ENCODE measurements at regions not wholly inside any gene's neighbourhood (a gene's known extent, or its start where the extent isn't known, plus 50 kb on each side); places are given as distances from the start of the nearest gene placed in this dataset.
A peak's percentile ranks its signal among the peaks of the same experiment; 100 is the strongest.

GRCh38 chr12:25838007-25838406 lies 120.5 kb upstream of the RASSF8 start:
- Histone ChIP-seq H3K4me3 (ENCODE audit: low read depth, low read length) (no peak overlapping the region), H3K36me3 (ENCODE audit: insufficient read depth, low read length) (no peaks in the 10 kb centered on the region), H3K79me2 (ENCODE audit: control insufficient read depth, insufficient read depth, low read length, unreplicated experiment) (no peaks in the 10 kb centered on the region), H2AFZ (ENCODE audit: low read length, unreplicated experiment) (no peak overlapping the region), H3K27me3 (ENCODE audit: insufficient read depth, low read length) (no peaks in the 10 kb centered on the region), H3K4me1 (ENCODE audit: control insufficient read depth, insufficient read depth, low read length, unreplicated experiment) (peaks cover 24% of the 10 kb centered on the region), H3K27ac (ENCODE audit: low read depth, low read length) (no peak overlapping the region)

GRCh38 chr12:25839470-25839869 lies 119.0 kb upstream of the RASSF8 start:
- H3K36me3 ChIP-seq (ENCODE audit: insufficient read depth, low read length), result no peaks in the 10 kb centered on the region
- H2AFZ ChIP-seq (ENCODE audit: low read length, unreplicated experiment), result peak overlapping the region; percentile 70
- H3K27me3 ChIP-seq (ENCODE audit: insufficient read depth, low read length), result no peaks in the 10 kb centered on the region
- H3K4me3 ChIP-seq (ENCODE audit: low read depth, low read length), result 0 out of 2 replicates have a peak overlapping the region, but pooled peaks have one; percentile 19
- peaks cover 24% of the 10 kb centered on the region for H3K4me1 ChIP-seq (ENCODE audit: control insufficient read depth, insufficient read depth, low read length, unreplicated experiment)
- H3K79me2 ChIP-seq (ENCODE audit: control insufficient read depth, insufficient read depth, low read length, unreplicated experiment), result no peaks in the 10 kb centered on the region
- H3K27ac ChIP-seq (ENCODE audit: low read depth, low read length), result peak overlapping the region; percentile 52

- no peak overlapping the region for H3K4me3 ChIP-seq (ENCODE audit: low read depth, low read length)
- H2AFZ ChIP-seq (ENCODE audit: low read length, unreplicated experiment), result no peak overlapping the region
- no peaks in the 10 kb centered on the region for H3K79me2 ChIP-seq (ENCODE audit: control insufficient read depth, insufficient read depth, low read length, unreplicated experiment)
- no peaks in the 10 kb centered on the region for H3K36me3 ChIP-seq (ENCODE audit: insufficient read depth, low read length)
- peaks cover 24% of the 10 kb centered on the region for H3K4me1 ChIP-seq (ENCODE audit: control insufficient read depth, insufficient read depth, low read length, unreplicated experiment)
- no peaks in the 10 kb centered on the region for H3K27me3 ChIP-seq (ENCODE audit: insufficient read depth, low read length)
- H3K27ac ChIP-seq (ENCODE audit: low read depth, low read length), result peak overlapping the region; percentile 52; the same call in 1 of the 2 replicates
These were observed 117.6 kb upstream of the RASSF8 start for GRCh38 chr12:25840678-25841465.

GRCh38 chr12:25842254-25842653 lies 116.2 kb upstream of the RASSF8 start:
- no peaks in the 10 kb centered on the region for H3K27me3 ChIP-seq (ENCODE audit: insufficient read depth, low read length)
- no peak overlapping the region for H3K27ac ChIP-seq (ENCODE audit: low read depth, low read length)
- no peak overlapping the region for H3K4me3 ChIP-seq (ENCODE audit: low read depth, low read length)
- no peaks in the 10 kb centered on the region for H3K79me2 ChIP-seq (ENCODE audit: control insufficient read depth, insufficient read depth, low read length, unreplicated experiment)
- peaks cover 24% of the 10 kb centered on the region for H3K4me1 ChIP-seq (ENCODE audit: control insufficient read depth, insufficient read depth, low read length, unreplicated experiment)
- H2AFZ ChIP-seq (ENCODE audit: low read length, unreplicated experiment), result no peak overlapping the region
- H3K36me3 ChIP-seq (ENCODE audit: insufficient read depth, low read length), result no peaks in the 10 kb centered on the region

- Histone ChIP-seq H3K4me1 (ENCODE audit: control insufficient read depth, insufficient read depth, low read length, unreplicated experiment) (peaks cover 23% of the 10 kb centered on the region), H3K36me3 (ENCODE audit: insufficient read depth, low read length) (no peaks in the 10 kb centered on the region), H3K27me3 (ENCODE audit: insufficient read depth, low read length) (no peaks in the 10 kb centered on the region), H3K4me3 (ENCODE audit: low read depth, low read length) (no peak overlapping the region), H2AFZ (ENCODE audit: low read length, unreplicated experiment) (no peak overlapping the region), H3K27ac (ENCODE audit: low read depth, low read length) (no peak overlapping the region), H3K79me2 (ENCODE audit: control insufficient read depth, insufficient read depth, low read length, unreplicated experiment) (no peaks in the 10 kb centered on the region)
These were observed 114.5 kb upstream of the RASSF8 start for GRCh38 chr12:25843976-25844375.

- no peaks in the 10 kb centered on the region for H3K79me2 ChIP-seq (ENCODE audit: control insufficient read depth, insufficient read depth, low read length, unreplicated experiment)
- no peaks in the 10 kb centered on the region for H3K36me3 ChIP-seq (ENCODE audit: insufficient read depth, low read length)
- no peak overlapping the region for H3K4me3 ChIP-seq (ENCODE audit: low read depth, low read length)
- H3K4me1 ChIP-seq (ENCODE audit: control insufficient read depth, insufficient read depth, low read length, unreplicated experiment), result peaks cover 9% of the 10 kb centered on the region
- H2AFZ ChIP-seq (ENCODE audit: low read length, unreplicated experiment), result no peak overlapping the region
- H3K27me3 ChIP-seq (ENCODE audit: insufficient read depth, low read length), result no peaks in the 10 kb centered on the region
- H3K27ac ChIP-seq (ENCODE audit: low read depth, low read length), result no peak overlapping the region
These were observed 113.1 kb upstream of the RASSF8 start for GRCh38 chr12:25845415-25845814.

- Histone ChIP-seq H3K27ac (ENCODE audit: low read depth, low read length) (no peak overlapping the region), H3K36me3 (ENCODE audit: insufficient read depth, low read length) (no peaks in the 10 kb centered on the region), H3K4me1 (ENCODE audit: control insufficient read depth, insufficient read depth, low read length, unreplicated experiment) (peaks cover 4% of the 10 kb centered on the region), H3K79me2 (ENCODE audit: control insufficient read depth, insufficient read depth, low read length, unreplicated experiment) (no peaks in the 10 kb centered on the region), H2AFZ (ENCODE audit: low read length, unreplicated experiment) (no peak overlapping the region), H3K27me3 (ENCODE audit: insufficient read depth, low read length) (no peaks in the 10 kb centered on the region), H3K4me3 (ENCODE audit: low read depth, low read length) (no peak overlapping the region)
These were observed 105.7 kb upstream of the RASSF8 start for GRCh38 chr12:25852792-25853191.

- no peak overlapping the region for H2AFZ ChIP-seq (ENCODE audit: low read length, unreplicated experiment)
- H3K36me3 ChIP-seq (ENCODE audit: insufficient read depth, low read length), result no peaks in the 10 kb centered on the region
- H3K27ac ChIP-seq (ENCODE audit: low read depth, low read length), result no peak overlapping the region
- H3K4me3 ChIP-seq (ENCODE audit: low read depth, low read length), result no peak overlapping the region
- peaks cover 4% of the 10 kb centered on the region for H3K4me1 ChIP-seq (ENCODE audit: control insufficient read depth, insufficient read depth, low read length, unreplicated experiment)
- H3K27me3 ChIP-seq (ENCODE audit: insufficient read depth, low read length), result no peaks in the 10 kb centered on the region
- no peaks in the 10 kb centered on the region for H3K79me2 ChIP-seq (ENCODE audit: control insufficient read depth, insufficient read depth, low read length, unreplicated experiment)
These were observed 105.0 kb upstream of the RASSF8 start for GRCh38 chr12:25853316-25854095.

GRCh38 chr12:25854991-25855390 lies 103.5 kb upstream of the RASSF8 start:
- no peak overlapping the region for H3K27ac ChIP-seq (ENCODE audit: low read depth, low read length)
- H3K4me1 ChIP-seq (ENCODE audit: control insufficient read depth, insufficient read depth, low read length, unreplicated experiment), result peaks cover 4% of the 10 kb centered on the region
- no peak overlapping the region for H2AFZ ChIP-seq (ENCODE audit: low read length, unreplicated experiment)
- H3K4me3 ChIP-seq (ENCODE audit: low read depth, low read length), result no peak overlapping the region
- no peaks in the 10 kb centered on the region for H3K79me2 ChIP-seq (ENCODE audit: control insufficient read depth, insufficient read depth, low read length, unreplicated experiment)
- no peaks in the 10 kb centered on the region for H3K27me3 ChIP-seq (ENCODE audit: insufficient read depth, low read length)
- H3K36me3 ChIP-seq (ENCODE audit: insufficient read depth, low read length), result no peaks in the 10 kb centered on the region

GRCh38 chr12:25855716-25856115 lies 102.8 kb upstream of the RASSF8 start:
- H3K4me3 ChIP-seq (ENCODE audit: low read depth, low read length), result no peak overlapping the region
- no peak overlapping the region for H2AFZ ChIP-seq (ENCODE audit: low read length, unreplicated experiment)
- peaks cover 4% of the 10 kb centered on the region for H3K4me1 ChIP-seq (ENCODE audit: control insufficient read depth, insufficient read depth, low read length, unreplicated experiment)
- no peak overlapping the region for H3K27ac ChIP-seq (ENCODE audit: low read depth, low read length)
- no peaks in the 10 kb centered on the region for H3K27me3 ChIP-seq (ENCODE audit: insufficient read depth, low read length)
- H3K36me3 ChIP-seq (ENCODE audit: insufficient read depth, low read length), result no peaks in the 10 kb centered on the region
- H3K79me2 ChIP-seq (ENCODE audit: control insufficient read depth, insufficient read depth, low read length, unreplicated experiment), result no peaks in the 10 kb centered on the region

- Histone ChIP-seq H3K79me2 (ENCODE audit: control insufficient read depth, insufficient read depth, low read length, unreplicated experiment) (no peaks in the 10 kb centered on the region), H3K27ac (ENCODE audit: low read depth, low read length) (no peak overlapping the region), H2AFZ (ENCODE audit: low read length, unreplicated experiment) (no peak overlapping the region), H3K4me3 (ENCODE audit: low read depth, low read length) (no peak overlapping the region), H3K36me3 (ENCODE audit: insufficient read depth, low read length) (no peaks in the 10 kb centered on the region), H3K4me1 (ENCODE audit: control insufficient read depth, insufficient read depth, low read length, unreplicated experiment) (no peaks in the 10 kb centered on the region), H3K27me3 (ENCODE audit: insufficient read depth, low read length) (no peaks in the 10 kb centered on the region)
These were observed 98.5 kb upstream of the RASSF8 start for GRCh38 chr12:25859976-25860375.
